Central memory CD4-positive, alpha-beta T cell (primary cell): ENCODE measurements at regions not wholly inside any gene's neighbourhood (a gene's known extent, or its start where the extent isn't known, plus 50 kb on each side); places are given as distances from the start of the nearest gene placed in this dataset.
"Not testable (repeated sequence)": the region's sequence is repeated elsewhere in the genome, so short reads cannot be mapped to it uniquely, and the experiment has no call there.

ENCODE experiments used
- DNase-seq: peaks from one replicate; pipeline ENCODE4 v3.0.0; 2022

DNA sequence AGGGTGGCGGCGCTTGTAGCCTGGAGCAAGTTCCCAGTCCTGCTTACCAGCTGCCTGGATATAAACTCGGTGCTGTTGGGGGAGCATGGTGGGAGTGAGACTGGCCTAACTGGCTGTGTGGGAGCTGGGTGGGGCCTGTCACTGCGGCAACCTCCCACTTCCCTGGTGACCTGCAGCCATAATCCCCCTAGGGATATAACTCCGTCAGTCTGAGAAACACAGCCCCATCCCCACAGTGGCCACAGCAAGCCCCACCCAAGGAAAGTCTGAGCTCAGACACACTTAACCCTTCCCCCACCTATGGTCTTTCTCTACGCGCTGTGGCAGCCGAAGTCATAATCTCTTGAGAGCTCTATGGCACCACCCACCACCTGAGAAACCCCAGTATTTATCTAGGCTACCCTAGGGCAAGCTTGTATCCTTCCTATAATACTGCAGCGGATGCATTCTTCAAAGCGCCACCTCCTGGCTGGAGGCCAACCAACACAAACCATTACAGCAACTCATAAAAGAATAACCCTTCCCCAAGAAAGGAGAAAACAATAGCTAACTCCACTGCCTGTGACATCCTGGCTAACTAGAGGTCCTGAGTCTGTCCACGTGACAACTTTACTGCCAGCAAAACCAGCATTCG lies 57.4 kb downstream of the ZNF648 start:
- DNase-seq = no peak

DNA sequence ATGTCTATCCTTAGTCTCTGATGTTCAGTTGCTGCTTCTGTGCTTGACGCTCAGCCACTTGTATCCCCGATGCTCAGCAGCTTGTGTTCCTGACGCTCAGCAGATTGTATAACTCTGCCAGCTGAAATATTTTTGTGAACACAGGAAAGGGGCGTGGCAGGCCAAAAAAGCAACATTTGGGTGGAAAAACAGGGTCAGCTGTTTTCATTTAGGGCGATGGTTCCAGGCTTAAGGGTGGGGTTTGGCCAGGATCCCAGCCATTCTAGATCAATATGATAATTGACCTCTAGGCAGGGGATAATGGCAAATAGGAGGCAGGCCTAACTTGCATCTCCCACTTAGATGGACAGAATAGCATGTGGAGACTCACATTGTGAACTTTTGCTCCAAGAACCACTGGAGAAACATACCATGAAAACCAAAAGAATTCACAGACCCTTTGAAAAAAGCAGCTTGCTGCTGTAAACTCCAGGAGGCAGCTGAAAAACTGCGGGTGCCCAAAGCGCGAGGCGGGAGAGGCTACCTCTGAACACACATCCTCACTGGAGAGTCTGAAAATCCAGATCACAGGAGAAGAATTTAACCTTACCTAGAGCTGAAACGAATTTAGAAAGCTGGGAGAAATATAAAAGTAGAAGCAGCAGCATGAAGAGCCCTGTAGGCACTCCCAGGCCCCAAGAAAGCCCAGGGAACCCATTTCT lies 58.3 kb downstream of the ZNF648 start:
- DNase-seq = no peak

DNA sequence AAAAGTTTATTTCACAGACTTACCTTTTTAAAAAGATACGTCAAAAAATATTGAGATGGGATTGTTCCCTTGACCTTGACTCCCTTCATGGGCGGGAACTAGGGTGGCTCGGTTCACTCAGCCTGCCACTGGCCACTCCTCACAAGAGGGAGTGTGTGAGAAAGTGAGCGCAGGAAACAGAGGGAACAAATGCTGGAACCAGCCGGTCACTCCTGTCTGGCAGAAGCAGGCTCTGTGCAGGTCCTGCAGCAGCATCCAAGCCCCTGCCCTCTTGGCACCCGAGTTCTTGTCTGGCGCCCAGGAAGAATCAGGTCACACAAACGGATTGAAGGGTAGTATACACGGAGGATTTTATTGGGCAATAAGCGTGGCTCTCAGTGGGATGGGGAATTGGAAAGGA lies 58.9 kb downstream of the ZNF648 start:
- no peak for DNase-seq

DNA sequence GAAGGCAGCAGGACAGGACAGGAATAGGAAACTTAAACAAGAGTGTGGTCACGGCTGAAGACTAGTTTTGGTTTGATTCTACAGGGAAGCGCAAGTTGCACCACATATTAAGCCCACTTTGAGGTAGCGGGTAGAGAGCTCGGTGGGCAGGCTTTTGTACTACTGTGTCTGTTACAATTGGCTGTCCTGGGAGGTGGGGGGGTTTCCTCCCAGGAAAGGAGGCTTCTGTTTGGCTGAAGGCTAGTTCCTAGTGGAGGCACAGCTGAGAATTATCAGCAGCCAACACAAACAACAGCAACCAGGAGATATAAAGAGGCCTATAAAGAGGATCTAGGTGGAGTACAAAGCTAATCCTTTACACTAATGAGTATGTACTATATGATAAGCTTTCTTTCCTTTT lies 62.7 kb downstream of the ZNF648 start:
- DNase-seq = no peak

DNA sequence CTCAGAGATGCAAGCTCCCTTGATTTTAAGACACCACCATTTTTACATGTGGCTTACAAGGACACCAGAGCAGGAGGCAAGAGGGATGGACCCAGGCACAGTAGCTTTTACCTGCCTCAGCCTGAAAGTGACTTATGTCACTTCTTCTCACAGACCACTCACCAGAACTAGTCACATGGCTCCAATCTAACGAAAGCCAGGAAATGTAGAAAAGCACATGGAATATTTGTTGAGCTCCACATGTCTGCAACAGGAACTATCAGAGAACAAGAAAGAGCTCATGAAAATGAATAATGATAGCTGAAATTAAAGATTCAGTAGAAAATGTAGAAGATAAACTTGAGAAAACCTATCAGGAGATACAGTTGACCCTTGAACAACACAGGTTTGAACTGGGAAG lies 69.4 kb downstream of the ZNF648 start:
- DNase-seq = no peak

DNA sequence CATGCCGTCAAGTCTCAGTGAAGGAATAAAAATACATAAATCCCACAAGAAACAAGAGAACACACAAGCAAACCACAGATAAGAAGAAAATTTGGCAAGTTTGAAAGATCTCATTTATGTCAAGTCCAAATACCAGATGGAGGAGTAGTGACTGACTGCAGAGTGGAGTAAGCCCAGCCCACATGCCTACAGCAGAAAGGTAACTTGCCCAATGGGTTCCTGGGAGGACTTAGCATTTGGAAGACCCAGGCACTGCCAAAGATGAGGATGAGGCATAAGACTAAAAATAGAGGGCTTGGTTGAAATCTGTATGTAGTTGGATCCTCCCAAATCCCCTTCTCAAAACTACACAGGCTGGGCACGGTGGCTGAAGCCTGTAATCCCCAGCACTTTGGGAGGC lies 70.8 kb downstream of the ZNF648 start:
- no peak for DNase-seq

DNA sequence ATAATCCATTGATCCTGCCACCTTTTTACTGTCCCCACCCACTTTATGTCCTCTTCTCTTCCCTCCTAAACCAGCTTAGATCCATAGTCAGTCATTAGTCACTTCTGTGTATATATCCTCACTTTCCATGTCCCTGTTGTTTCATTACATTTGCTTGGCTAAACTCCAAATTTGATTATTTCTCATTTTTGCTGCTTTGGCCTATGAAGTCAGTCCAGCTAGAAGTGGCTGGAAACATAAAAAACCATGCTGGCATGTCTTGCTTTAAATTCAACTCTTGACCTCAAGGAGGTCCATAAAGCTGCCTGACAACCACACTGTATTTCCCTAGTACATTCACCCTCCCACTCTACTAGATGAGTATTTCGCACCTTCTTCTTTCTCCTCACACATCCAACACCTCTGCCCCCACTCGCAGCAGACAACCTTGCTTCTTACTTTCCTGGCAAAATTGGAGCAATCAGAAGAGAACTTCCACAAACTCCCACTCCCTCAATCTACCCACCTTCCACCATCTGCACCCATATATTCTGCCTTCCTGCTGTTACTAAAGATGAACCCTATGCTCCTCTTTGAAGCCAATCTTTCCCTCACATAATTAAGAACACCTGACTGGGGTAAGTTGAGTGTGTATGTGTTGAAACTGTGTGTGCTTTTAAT lies 72.1 kb downstream of the ZNF648 start:
- no peak for DNase-seq

DNA sequence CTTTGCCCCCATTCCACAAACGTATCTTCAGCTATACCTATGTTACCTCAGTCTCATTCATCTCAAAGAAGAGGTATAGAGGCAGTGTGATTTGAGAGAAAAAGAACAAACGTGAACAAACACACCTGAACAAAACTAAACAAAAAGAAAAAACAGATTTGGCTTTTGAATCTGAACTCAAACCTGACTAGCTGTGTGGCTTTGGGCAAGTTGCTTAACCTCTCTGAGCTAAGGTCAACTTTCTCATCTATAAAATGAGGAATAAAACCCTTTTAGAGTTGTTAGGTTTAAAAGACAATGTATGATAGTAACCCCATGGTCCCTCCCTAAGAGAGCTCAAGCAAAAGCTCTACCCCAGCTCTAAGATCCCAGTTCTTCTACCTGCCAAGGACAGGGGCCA lies 73.5 kb downstream of the ZNF648 start:
- no peak for DNase-seq

DNA sequence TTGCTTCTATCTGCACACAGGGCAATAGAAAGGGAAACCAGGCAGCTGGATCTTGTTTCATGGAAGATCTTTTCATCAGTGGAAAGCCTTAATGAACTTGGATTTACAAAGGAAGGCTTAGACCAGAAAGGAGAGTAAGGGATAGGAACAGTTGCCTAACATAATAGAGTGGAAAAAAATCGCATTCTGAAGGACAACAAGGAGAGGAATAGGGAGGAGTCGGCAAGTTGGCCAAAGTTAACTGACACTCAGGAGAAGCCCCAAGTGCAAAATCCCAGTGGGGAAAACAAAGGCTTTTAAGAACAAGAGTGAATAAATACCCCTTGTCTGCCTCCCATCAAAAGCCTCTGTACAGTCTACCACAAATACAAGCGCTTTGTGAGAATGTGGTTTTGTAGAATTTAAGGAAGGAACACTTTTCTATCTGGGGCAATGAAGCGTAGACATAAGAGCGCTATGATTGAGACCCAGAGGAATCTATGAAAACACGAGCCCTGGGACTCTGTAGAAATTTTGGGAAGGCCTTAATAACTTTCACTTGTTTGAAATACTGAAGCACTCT lies 74.1 kb downstream of the ZNF648 start:
- no peak for DNase-seq

DNA sequence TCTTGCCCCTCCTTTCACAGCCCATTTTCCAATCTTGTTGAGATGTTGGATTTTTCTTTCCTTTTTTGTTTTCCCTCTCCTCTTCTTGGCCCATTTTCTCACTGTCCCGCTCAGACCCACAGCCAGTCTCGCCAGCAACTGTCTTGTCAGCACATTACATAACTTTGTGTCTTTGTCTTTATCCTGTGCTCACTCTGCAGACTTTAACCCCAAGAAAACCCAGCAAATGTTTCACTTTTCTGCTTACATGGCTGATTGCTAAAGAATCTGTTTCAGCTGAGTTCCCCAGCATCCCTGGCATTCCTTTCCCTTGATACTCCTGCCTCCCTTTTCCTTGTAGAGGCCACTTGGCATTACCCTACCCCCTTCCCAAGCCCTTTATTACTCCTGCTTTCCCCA lies 74.6 kb downstream of the ZNF648 start:
- no peak for DNase-seq

DNA sequence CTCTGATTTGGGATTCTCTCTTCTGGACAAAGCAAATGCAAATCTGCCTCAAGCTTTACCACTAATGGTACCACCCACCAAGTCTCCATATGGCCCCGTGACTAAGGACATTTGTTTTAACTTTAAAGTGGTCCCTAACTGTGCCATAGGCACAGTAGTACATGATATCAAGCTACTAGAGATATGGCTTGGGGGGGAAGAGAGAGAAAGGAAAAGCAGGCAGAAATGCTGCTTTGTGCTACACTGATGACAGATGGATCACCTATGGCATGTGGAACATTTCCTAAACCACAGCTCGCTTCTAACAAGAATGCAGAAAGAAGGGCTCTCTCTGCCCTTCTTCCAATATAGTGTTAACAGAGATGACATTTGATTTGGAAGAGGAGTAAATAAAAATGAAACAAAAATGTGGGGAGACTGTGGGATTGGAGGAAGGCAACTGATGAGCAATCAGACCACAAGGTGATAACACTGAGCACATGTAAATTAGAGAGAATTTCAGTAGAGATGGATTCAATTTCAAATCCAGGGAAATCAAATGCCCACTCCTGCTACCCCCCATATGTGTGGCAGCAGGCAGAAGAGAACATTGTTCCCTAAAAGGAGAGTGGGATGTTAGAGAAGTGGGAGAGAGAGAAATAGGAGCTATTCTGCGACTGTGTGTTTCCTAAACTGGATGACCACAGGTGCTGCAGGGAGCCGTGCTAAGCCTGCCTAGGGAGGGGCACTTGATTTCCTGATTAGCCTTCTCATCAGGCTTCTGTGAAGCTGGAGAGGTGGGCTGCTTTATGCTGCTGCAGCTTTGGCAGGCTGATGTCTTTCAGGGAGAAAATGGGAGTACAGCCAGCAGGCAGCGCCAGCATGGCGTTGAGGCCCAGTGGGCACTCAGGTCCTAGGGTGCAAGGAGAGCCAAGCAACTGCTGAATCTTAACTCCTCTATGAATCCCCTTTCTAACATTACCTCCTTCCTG lies 75.3 kb downstream of the ZNF648 start:
- no peak for DNase-seq

DNA sequence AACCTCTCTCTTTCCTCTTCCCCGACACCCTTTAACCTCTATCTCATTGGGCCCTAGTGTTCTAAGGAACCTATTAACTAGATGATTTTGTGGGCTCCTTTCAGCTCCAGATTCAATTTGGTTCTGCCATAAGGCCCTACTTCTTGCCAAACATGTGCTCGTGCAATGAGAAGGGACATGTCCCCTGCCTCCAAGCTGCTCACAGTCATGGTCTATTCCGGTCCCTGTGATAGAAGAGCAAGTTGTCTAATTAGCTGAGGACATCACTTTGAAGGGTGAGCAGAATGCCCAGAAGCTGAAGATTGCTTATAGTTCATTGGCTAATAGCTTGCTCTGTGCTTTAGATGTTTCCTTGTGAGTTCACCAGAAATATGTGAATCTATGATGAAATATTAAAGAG lies 76.2 kb downstream of the ZNF648 start:
- no peak for DNase-seq

DNA sequence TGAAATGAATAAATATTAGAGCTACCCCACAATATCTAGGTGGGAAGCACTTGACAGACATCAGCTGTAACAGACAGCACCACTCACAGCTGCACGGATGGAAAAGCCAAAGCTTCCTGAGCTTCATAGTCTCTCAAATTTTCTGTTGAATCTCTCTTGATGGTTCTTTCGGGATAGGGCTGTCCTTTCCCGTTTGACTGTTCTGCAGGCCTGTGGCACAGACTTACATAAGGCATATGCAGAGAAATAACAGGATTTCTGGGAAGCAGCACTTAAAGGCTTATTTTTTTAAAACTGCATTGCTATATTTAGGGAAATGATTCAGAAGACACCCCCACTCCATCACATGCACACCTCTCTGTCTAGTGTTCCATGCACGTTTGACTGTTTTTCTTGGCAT lies 77.5 kb downstream of the ZNF648 start:
- no peak for DNase-seq

DNA sequence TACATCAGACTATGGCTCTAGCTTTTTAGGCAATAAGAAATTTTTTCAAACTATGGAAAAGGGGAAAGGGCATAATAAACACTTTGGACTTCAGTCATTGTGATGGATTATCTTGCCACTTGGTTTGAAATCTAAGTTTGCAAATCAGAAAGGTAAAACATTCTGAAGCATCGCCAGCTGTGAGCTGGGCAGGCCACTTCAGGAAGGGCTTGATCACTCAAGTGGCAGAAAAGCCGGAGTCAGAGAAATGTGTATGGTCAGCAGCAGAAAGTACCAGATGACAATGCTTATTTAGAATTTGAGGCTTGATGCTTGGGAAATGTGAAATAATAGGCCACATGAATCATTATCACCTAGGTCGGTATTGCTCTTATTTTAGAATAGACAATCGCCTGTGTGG lies 79.7 kb downstream of the ZNF648 start:
- DNase-seq = no peak

DNA sequence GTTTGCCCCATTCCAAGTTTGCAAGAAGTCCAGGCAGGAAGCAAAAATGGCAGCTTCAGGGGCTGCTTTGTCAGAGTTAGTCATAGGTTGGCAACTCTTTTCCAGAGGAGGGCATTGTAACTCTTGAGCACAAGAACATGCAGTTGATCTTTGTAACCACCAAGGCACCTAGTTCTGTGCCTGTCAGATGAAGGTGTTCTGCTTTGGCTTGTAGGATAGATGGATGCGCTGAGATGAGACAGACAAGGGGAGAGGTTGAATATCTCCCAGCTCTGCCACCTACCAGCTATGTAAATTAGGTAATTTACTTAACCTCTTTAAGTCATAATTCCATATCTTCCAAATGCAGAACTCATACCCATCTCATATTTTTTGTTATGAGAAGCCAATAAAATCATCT lies 89.3 kb downstream of the ZNF648 start:
- DNase-seq = no peak

DNA sequence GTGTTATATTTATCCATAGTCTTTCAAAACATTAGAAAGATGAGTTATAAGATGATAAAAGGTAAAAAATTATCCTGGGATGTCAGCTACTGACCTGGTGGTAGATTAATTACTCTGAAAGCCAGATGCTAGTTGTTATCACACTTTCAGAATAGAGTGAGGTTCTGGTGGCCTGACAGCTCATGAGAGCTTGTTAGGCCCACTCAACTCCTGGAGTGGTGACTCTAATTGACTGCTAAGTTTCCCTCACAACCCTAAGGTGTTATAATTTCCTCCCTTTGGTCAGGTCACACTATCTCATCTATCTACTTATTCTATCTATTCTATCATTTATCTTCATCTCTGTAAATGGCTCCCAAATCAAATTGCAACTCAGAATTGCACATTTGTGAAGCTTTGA lies 90.1 kb downstream of the ZNF648 start:
- DNase-seq = no peak

DNA sequence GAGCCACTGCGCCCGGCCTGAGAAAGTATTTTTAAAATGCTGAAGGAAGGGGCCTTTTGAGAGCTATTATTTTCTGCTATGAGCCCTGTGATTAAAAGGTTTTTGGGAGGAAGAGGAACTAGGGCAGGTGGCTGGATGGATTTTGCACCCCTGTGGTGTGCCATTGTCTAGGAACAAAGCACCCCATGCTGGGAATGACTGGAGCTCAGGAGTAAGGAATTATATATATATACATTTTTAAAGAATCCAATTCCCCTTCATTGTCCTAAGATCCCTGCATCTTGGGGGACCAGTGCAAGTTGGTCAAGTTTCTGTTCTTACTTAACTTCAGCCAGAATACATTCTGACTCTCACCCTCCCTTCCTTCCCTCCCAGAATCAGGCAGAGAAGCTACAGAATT lies 91.6 kb downstream of the ZNF648 start:
- DNase-seq = no peak

DNA sequence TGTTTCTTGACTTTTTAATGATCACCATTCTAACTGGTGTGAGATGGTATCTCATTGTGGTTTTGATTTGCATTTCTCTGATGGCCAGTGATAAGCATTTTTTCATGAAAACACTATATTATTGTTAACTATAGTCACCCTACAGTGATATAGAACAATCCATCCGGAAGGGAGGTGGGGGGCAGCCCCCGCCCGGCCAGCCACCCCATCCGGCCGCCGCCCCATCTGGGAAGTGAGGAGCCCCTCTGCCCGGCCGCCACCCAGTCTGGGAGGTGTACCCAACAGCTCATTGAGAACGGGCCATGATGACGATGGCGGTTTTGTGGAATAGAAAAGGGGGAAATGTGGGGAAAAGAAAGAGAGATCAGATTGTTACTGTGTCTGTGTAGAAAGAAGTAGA lies 106.8 kb downstream of the ZNF648 start:
- DNase-seq = not testable (repeated sequence)

DNA sequence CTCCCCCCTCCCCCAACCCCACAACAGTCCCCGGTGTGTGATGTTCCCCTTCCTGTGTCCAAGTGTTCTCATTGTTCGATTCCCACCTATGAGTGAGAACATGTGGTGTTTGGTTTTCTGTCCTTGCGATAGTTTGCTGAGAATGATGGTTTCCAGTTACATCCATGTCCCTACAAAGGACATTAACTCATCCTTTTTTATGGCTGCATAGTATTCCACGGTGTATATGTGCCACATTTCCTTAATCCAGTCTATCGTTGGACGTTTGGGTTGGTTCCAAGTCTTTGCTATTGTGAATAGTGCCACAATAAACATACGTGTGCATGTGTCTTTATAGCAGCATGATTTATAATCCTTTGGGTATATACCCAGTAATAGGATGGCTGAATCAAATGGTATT lies 107.3 kb downstream of the ZNF648 start:
- DNase-seq = not testable (repeated sequence)

DNA sequence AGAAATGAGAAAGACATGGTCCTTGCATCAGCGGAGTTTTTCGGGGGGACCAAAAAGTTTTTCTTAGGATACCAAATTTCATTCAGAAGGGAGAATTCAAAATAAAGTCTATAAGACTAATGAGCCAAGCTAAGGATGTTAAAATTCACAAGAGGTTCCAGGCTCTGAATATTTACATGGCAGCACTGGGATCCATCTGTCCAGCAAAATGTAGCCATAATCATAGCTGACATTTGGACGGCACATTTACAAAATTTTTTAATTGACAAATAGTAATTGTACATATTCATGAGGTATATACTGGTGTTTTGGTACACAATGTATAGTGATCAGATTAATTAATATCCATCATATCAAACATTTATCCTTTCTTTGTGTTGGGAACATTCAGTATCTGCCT lies 107.9 kb downstream of the ZNF648 start:
- no peak for DNase-seq

DNA sequence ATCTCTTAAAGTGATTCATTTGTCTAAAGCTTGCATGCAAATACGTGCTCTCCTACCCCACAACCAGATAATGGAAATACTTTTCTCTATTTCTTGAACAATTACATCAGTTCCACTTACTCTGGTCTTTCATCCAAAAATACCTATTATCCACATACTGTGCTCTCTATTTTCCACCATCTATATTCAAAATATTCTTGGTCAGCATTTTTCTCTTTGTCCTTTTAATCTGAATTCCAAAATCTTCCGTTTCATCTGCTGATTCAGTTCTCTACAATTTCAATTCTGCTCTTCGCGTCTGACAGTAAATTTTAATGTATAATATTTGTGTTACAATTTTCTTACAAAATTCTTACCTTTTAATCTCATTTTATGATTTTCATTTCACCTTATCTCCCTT lies 110.3 kb downstream of the ZNF648 start:
- no peak for DNase-seq

DNA sequence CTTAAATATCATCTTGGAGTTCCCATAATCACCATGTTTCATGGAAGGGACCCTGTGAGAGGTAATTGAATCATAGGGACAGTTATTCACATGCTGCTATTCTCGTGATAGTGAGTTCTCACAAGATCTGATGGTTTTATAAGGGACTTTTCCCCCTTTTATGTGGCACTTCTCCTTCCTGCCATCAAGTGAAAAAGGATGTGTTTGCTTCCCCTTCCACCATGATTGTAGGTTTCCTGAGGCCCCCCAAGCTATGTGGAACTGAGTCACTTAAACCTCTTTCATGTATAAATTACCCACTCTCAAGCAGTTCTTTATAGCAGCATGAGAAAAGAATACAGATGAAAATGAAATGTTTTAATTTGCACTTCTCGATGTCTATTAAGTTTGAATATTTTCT lies 112.0 kb downstream of the ZNF648 start:
- no peak for DNase-seq

DNA sequence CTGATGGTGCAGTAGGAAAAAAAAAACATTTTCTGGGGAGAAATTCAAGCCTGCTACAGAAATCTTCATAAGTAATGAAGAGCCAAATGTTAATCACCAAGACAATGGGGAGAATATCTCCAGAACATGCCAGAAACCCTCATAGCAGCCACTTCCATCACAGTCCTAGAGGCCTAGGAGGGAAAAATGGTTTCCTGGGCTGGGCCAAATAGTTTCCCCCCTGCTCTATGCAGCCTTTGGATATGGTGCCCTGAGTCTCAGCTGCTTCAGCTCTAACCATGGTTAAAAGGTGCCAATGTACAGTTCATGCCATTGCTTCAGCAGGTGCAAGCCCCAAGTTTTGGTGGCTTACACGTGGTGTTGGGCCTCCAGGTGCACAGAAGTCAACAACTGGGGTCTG lies 113.1 kb downstream of the ZNF648 start:
- DNase-seq = no peak
